Mononuclear cell (primary cell): ENCODE measurements at regions not wholly inside any gene's neighbourhood (a gene's known extent, or its start where the extent isn't known, plus 50 kb on each side); places are given as distances from the start of the nearest gene placed in this dataset.
"Not testable (repeated sequence)": the region's sequence is repeated elsewhere in the genome, so short reads cannot be mapped to it uniquely, and the experiment has no call there.

Experiments used
- H3K27me3 ChIP-seq: 2 replicates; pipeline ENCODE4 v1.6.0; 2011; ENCODE audit warnings: low read length, control low read depth; ENCODE audit not compliant: insufficient read depth
- H3K4me1 ChIP-seq: 2 replicates; pipeline ENCODE4 v1.5.1; 2011; ENCODE audit warnings: mild to moderate bottlenecking, low read length, control low read depth; ENCODE audit not compliant: insufficient read depth
- H3K4me3 ChIP-seq: 2 replicates; pipeline ENCODE4 v1.5.1; 2011; ENCODE audit warnings: mild to moderate bottlenecking, low read length, moderate library complexity
- H3K9me3 ChIP-seq: 2 replicates; pipeline ENCODE4 v1.5.1; 2011; ENCODE audit warnings: low read depth, mild to moderate bottlenecking, control low read depth, low read length

DNA sequence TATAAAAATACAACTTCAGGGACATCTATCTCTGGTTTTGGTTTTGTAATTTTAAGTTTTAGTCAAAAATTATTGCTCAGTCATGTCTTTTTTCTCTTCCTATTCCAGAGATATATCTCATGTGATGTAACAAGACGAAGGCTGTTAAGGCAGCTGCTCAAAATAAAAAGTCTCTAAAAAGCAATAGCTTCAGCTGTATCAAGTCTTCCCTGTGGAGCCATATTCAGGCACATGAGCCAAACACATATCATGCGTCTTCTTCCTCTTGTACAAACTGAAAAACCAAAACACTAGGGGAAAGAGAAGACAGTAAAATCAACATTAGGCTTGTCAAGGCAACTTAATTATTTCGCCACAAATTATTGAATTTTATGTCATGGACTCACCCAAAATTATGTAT lies 240.7 kb downstream of the NRIP1 start:
- H3K27me3 ChIP-seq, result no peaks in the 10 kb centered on the region
- no peaks in the 10 kb centered on the region for H3K4me1 ChIP-seq
- H3K4me3 ChIP-seq, result no peak overlapping the region
- no peaks in the 10 kb centered on the region for H3K9me3 ChIP-seq

DNA sequence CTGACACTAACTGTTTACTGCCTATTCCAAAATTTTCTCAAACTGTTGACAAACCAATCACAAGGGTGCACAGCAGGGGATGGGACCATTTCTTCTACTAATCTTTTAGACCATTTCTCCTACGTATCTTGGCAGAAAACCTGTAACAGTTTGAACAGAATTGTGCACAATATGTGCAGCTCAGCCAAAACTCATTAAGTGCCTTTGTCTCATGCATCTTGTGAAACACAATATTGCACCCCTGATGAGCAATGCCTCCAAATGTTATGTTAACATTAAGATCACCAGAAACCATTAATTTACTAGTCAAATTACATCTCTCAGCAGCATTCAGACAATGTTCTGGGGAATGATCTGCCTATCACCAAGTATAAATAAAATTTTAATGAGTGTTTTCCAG lies 247.5 kb downstream of the NRIP1 start:
- H3K9me3 ChIP-seq, result peaks cover 4% of the 10 kb centered on the region
- H3K4me1 ChIP-seq, result no peaks in the 10 kb centered on the region
- no peaks in the 10 kb centered on the region for H3K27me3 ChIP-seq
- no peak overlapping the region for H3K4me3 ChIP-seq

DNA sequence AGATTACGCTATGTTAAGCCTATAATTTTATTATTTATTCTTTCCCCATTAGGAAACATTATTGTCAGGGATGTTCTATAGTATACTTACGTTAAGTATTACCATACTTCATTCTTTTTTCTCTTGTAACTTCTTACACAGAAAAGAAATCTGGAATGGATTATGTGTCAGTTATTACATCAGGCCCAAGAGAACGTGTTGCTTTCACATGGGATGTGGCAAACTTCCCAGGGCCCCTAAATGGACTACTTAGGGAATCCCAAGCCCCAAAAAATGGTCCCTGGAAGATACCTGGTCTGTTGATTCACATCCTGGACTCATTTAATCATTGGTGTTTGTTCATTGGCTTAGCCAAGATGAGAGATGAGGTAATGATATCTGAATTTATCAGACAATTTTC lies 249.8 kb downstream of the NRIP1 start:
- Histone ChIP-seq H3K27me3 (no peaks in the 10 kb centered on the region), H3K4me3 (no peak overlapping the region), H3K9me3 (peaks cover 5% of the 10 kb centered on the region), H3K4me1 (no peaks in the 10 kb centered on the region)

DNA sequence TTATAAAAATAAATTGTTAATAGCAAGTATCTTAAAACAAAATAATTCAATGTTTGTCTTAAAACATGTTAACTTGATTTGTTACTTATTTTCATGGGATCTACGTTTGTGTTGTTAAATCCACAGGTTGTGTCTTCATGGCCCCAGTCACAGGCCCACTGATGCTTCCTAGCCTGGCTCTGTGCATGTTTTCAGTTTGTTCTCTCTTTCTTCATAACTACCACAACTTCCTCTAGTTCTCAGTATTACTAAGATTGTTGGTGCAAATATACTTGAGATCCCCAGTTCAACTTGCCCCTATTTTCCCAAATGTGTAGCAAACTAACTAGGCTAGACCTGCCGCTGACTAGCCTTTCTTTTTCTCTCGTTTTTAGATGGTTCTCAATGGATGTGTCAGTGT lies 250.5 kb downstream of the NRIP1 start:
- Histone ChIP-seq H3K4me1 (no peaks in the 10 kb centered on the region), H3K4me3 (no peak overlapping the region), H3K27me3 (no peaks in the 10 kb centered on the region)

DNA sequence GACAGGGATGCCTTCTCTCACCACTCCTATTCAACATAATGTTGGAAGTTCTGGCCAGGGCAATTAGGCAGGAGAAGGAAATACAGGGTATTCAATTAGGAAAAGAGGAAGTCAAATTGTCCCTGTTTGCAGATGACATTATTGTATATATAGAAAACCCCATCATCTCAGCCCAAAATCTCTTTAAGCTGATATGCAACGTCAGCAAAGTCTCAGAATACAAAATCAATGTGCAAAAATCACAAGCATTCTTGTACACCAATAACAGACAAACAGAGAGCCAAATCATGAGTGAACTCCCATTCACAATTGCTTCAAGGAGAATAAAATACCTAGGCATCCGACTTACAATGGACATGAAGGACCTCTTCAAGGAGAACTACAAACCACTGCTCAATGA lies 258.1 kb upstream of the SAMSN1 start:
- H3K4me3 ChIP-seq, H3K27me3 ChIP-seq, H3K9me3 ChIP-seq, H3K4me1 ChIP-seq: not testable (repeated sequence)

More for the DNA sequence above, 250.5 kb downstream of the NRIP1 start:
- peaks cover 5% of the 10 kb centered on the region for H3K9me3 ChIP-seq

DNA sequence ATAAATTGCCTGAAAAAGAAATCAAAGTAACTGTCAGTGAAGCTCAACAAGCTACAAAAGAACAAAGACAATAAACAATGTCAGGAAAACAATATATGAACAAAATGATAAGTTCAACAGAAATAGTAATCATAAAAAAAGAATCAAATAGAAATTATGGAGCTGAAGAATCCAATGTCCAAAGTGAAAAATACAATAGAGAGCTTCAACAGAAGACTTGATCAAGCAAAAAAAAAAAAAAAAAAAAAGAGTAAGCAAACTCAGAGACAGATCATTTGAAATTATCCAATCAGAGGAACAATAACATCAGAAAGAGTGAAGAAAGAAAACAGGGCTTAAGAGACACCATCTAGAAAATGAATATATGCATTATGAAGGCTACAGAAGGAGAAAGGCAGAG lies 251.4 kb upstream of the SAMSN1 start:
- peaks cover 25% of the 10 kb centered on the region for H3K9me3 ChIP-seq
- no peaks in the 10 kb centered on the region for H3K4me1 ChIP-seq
- peaks cover 2% of the 10 kb centered on the region for H3K27me3 ChIP-seq
- no peak overlapping the region for H3K4me3 ChIP-seq

DNA sequence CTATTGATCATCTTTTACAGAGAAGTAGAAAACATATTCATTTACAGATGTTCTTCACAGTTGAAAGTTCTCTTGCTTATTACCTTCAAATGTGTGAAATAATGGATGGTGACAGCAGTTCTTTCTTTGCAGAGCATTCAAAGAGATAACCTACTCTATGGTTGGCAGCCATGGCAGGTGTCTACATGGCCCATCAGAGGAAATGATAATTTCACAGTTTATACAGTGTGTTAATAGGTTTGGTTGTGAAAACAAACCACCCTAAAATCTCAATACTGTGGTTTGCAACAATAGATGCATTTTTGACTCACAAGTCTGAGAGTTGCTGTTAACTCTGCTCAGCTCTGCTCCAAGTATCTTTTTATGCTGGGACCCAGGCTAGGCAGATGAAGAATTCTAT lies 241.2 kb upstream of the SAMSN1 start:
- no peaks in the 10 kb centered on the region for H3K27me3 ChIP-seq
- H3K4me1 ChIP-seq, result no peaks in the 10 kb centered on the region

DNA sequence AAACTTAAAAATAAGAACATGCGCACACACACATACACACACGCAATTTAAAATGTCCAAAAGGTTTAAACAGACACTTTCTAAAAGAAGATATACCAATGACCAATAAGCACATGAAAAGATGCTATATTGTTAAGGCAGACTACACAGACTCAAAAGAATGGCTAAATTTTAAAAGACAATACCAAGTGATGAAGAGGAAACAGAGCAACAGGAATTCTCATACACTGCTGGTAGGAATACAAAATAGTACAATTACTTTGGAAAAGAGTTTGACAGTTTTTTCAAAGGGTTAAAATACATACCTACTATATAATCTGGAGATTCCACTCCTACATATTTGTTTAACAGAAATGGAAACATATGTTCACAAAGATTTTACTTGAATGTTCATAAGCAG lies 239.6 kb upstream of the SAMSN1 start:
- Histone ChIP-seq H3K9me3 (peaks cover 3% of the 10 kb centered on the region), H3K4me3 (no peak overlapping the region), H3K4me1 (no peaks in the 10 kb centered on the region), H3K27me3 (no peaks in the 10 kb centered on the region)

More for the DNA sequence above, 241.2 kb upstream of the SAMSN1 start:
- H3K9me3 ChIP-seq, result peaks cover 3% of the 10 kb centered on the region
- H3K4me3 ChIP-seq, result no peak overlapping the region

DNA sequence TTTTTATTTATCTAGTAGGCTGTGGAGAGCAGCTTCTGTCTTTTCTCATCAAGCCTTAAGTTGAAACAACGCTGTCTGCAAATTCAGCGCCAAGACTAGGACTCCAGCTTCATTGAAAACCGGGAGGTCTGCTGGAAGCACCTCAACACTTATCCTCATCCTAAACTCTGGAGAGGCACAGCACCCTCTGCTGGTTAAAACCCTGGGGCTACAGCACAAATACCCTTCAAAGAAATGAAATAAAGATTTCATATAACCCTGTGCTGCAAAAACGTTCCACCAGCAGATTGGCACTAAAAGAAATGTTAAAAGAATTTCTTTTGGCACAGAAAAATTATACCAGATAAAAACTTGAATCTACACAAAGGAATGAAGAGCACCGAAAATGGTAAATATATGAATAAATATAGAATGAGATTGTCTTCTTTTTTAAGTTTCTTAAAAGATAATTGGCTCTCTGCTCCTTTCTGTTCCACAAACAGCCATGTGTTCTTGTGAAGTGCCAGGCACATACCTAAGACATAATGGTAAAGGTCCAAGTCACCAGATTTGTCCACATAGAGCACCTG lies 227.7 kb upstream of the SAMSN1 start:
- Histone ChIP-seq H3K4me3 (no peak overlapping the region), H3K4me1 (no peaks in the 10 kb centered on the region), H3K9me3 (no peaks in the 10 kb centered on the region), H3K27me3 (no peaks in the 10 kb centered on the region)

DNA sequence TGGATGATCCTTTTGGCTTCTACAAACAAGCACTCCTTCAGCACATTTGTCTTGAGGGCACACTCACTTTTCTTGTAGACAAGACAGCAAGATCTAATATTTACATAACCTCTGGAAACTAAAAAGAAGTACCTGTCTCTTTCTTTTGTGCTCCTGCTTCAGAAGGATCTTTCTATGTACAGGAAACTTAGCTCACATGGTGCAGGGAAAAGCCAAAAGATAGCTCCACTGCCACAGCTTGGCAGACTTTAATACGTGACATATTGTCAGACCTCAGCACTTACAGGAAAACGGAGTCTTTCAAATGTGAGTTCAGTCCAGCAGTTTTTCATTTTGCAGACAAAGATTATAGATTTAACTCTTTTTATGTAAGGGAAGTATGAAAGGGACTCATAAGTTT lies 225.5 kb upstream of the SAMSN1 start:
- no peak overlapping the region for H3K4me3 ChIP-seq
- no peaks in the 10 kb centered on the region for H3K4me1 ChIP-seq
- no peaks in the 10 kb centered on the region for H3K27me3 ChIP-seq
- H3K9me3 ChIP-seq, result no peaks in the 10 kb centered on the region

DNA sequence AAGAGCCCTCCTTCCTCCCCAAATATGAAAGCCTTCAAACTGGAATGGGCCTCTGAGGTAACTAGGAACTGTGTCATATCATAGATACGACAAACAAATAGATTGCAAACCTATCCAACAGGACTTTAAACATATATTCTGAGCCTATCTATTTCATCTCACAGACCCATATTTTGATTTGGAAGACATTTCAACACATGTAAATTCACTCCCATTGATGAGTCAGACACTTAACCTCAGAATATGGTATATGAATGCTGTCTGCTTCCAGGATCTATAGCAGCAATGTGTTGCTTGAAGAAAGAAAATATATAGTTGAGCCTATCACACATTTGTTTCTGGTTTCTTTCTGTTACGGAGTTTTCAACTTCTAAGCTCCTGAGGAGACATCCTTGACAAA lies 221.9 kb upstream of the SAMSN1 start:
- H3K9me3 ChIP-seq, result no peaks in the 10 kb centered on the region
- H3K4me1 ChIP-seq, result peaks cover 11% of the 10 kb centered on the region
- H3K4me3 ChIP-seq, result no peak overlapping the region
- no peaks in the 10 kb centered on the region for H3K27me3 ChIP-seq

DNA sequence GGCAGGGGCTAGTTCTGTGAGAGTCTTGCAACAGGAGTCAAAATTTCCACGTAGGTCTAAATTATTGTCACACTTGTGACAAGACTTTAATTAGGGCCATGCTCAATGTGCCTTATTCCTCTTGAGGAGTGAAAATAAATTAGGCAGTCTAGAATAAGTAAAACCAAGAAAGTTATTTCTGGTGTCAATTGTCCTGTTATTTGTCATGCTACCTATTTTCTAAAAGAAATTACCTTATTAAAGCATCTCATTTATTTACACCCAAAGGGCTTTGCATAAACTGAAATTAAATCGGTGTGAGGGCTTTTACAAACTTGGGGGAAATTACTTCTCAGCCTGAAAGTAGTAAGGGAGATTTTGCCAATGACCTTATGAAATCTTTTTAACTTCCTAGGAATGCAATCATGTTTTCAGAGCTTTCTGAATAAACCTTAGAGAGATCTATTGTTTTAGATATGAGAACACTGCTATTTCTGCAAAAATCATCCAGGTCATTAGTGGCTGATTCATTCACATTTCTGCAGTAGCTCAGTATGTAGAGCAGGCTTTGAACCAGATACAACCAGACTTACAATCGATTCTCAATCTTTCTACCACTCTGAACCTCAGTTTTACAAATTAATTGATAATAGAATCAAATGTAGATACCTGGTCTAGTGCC lies 221.2 kb upstream of the SAMSN1 start:
- Histone ChIP-seq H3K4me3 (no peak overlapping the region), H3K4me1 (peaks cover 18% of the 10 kb centered on the region), H3K9me3 (no peaks in the 10 kb centered on the region), H3K27me3 (no peaks in the 10 kb centered on the region)

DNA sequence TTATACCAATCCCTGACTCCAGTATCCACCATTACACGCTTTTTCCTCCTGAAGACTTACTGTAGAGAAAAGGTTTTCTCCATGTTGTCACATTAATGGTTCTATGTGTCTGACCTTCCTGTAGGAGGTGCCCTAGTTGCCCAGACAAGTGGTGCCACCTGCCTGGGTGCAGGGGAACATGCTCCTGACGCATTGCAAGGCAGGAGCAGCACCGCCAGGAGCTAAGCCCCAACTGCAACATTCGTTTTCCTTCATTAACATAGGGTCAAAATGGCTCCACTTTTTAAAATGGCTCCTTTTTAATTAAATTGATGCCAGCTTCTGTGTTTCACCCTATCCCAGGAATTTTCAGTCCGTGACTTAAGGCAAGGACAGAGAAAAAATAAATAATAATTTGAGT lies 220.1 kb upstream of the SAMSN1 start:
- peaks cover 18% of the 10 kb centered on the region for H3K4me1 ChIP-seq
- no peaks in the 10 kb centered on the region for H3K9me3 ChIP-seq
- H3K27me3 ChIP-seq, result no peaks in the 10 kb centered on the region
- H3K4me3 ChIP-seq, result no peak overlapping the region

DNA sequence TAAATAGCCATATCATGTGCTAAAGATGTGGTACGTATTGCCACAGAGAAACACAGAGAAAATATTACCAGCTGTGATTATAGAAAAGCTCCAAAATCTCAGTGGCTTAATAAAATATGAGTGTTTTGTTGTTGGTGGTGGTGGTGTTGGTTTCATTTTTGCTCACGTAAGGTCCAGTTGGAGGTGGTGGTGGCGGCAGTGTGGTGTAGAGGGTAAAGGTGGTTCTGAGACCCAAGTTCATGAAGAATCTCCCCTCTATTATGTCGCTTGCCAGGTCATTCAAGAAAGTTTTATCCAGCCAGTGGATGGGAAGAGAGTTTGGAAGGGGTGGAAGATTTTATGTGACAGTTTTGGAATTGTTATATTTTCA lies 217.6 kb upstream of the SAMSN1 start:
- Histone ChIP-seq H3K9me3 (no peaks in the 10 kb centered on the region), H3K4me3 (no peak overlapping the region)

DNA sequence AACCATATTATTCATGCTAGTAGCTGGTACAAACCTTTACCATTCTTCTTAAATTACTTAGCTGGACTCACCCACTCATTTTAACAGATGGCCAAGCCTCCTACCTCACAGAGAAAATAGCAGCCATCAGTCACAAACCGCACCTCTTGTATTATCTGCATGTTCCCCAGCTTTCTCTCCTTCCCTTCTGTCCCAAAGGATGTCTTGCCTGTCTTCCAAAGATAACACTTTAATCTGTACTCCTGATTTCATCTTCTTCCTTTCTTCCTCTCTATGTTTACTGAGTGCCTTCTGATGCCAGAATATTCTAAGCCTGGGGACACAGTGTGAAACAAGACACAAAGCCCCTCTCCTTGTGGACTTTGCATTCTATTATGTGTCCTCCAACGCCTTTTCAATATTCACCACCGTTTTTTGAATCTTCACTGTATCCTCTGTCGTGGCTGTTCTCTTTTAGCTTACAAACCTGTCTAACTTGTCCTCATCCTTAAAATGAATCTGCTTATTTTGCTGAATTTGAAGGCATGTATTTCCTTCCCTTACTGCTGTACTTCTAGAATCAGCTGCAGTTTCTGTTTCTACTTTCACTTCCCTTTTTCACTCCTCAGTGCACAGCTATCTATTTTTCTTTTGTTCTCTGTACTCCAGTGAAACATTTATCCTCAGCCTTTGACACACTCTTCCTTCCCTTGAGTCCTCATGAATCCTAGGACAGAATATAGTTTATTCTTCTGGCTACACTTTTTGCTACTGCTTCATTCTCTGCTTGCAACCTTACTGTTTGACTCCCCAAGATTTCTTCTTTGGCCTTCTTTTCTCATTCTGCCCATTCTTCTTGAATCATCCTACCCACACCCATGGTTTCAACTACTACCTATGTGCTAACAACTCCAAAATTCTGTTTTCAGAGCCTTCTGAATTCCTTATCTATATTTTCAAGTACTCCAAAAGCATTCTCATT lies 216.9 kb upstream of the SAMSN1 start:
- H3K4me1 ChIP-seq, result peaks cover 18% of the 10 kb centered on the region
- H3K4me3 ChIP-seq, result peak overlapping the region; percentile 30
- no peaks in the 10 kb centered on the region for H3K9me3 ChIP-seq
- no peaks in the 10 kb centered on the region for H3K27me3 ChIP-seq

More for the DNA sequence above, 217.6 kb upstream of the SAMSN1 start:
- Histone ChIP-seq H3K4me1 (peaks cover 18% of the 10 kb centered on the region), H3K27me3 (no peaks in the 10 kb centered on the region)
